ENCODE measurements at regions not wholly inside any gene's neighbourhood (a gene's known extent, or its start where the extent isn't known, plus 50 kb on each side); places are given as distances from the start of the nearest gene placed in this dataset.

DNA sequence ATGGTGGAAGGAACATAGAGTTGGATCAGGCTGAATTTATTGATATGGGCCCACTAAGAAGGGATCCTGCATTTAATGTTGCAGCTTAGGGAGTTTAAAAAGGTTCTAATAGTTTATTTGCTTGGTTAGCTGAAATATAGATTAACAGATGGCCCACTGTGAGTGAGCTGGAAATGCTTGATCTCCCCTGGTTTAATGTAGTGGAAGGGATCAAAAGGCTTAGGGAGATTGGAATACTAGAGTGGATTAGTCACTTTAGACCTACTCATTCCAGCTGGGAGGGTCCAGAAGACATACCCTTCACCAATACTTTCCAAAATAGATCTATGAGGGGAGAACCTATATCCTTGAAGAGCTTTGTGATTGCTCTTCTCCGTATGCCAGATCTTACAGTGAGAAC, 130.1 kb upstream of the ZC3H12C start:
- TF ChIP-seq ELF4 (IDR thresholded peaks at IDR 0.05) (no peak), FOXM1 (IDR thresholded peaks at IDR 0.05; ENCODE audit: borderline replicate concordance) (no peak), ARNT (IDR thresholded peaks at IDR 0.05) (no peak), SP1 (IDR thresholded peaks at IDR 0.05) (no peak), SUZ12 (IDR thresholded peaks at IDR 0.05) (no peak), CTBP1 (IDR thresholded peaks at IDR 0.05; ENCODE audit: borderline replicate concordance) (no peak), LEF1 (IDR thresholded peaks at IDR 0.05; ENCODE audit: borderline replicate concordance) (no peak)
